ENCODE measurements at regions not wholly inside any gene's neighbourhood (a gene's known extent, or its start where the extent isn't known, plus 50 kb on each side); places are given as distances from the start of the nearest gene placed in this dataset.

GRCh38 chr12:46670636-46671035 lies 155.2 kb downstream of the SLC38A4 start:
- TF ChIP-seq CTCF (IDR thresholded peaks at IDR 0.05) (no peak), POLR2A (IDR thresholded peaks at IDR 0.05) (no peak)

All from body of pancreas (tissue), 4 donors.